Heart left ventricle (tissue), 16 donors: ENCODE measurements at regions not wholly inside any gene's neighbourhood (a gene's known extent, or its start where the extent isn't known, plus 50 kb on each side); places are given as distances from the start of the nearest gene placed in this dataset.

ENCODE experiments used
- ATAC-seq, 4 donors: fragments of 200-7000 bp; cut with Tn5 transposase; one replicate each; pipeline ENCODE4 v1.9.1; 2020 to 2022; ENCODE audit warnings: moderate library complexity in 4 of 4, mild to moderate bottlenecking in 3 of 4, moderate number of reproducible peaks in 1 of 4
- DNase-seq, 5 donors: peaks; one replicate each; pipeline ENCODE4 v3.0.0-alpha.2; 2020
- H3K27ac ChIP-seq, 12 donors: fragments of 200-600 bp; sonication (generic) in 4 of 12; one replicate each; pipeline versions ENCODE4 v1.5.0 to v1.8.0; 2016 to 2022; ENCODE audit warnings: mild to moderate bottlenecking in 2 of 12
- H3K27me3 ChIP-seq, 9 donors: fragments of 200-600 bp; sonication (generic) in 2 of 9; one replicate each; pipeline versions ENCODE4 v1.5.1 to v1.8.0; 2016 to 2022; ENCODE audit warnings: mild to moderate bottlenecking in 3 of 9
- H3K36me3 ChIP-seq, 9 donors: fragments of 200-600 bp; sonication (generic) in 2 of 9; one replicate each; pipeline versions ENCODE4 v1.5.0 to v1.8.0; 2018 to 2022; ENCODE audit warnings: mild to moderate bottlenecking in 2 of 9
- H3K4me1 ChIP-seq, 12 donors: fragments of 200-600 bp; sonication (generic) in 4 of 12; one replicate each; pipeline versions ENCODE4 v1.5.0 to v1.8.0; 2016 to 2022; ENCODE audit warnings: mild to moderate bottlenecking in 3 of 12
- H3K4me3 ChIP-seq, 12 donors: fragments of 200-600 bp; sonication (generic) in 4 of 12; one replicate each; pipeline versions ENCODE4 v1.5.0 to v1.8.0; 2017 to 2022; ENCODE audit warnings: mild to moderate bottlenecking in 9 of 12, moderate library complexity in 4 of 12
- H3K9me3 ChIP-seq, 12 donors: fragments of 200-600 bp; sonication (generic) in 4 of 12; one replicate each; pipeline versions ENCODE4 v1.5.0 to v1.8.0; 2016 to 2022; ENCODE audit warnings: mild to moderate bottlenecking in 1 of 12
- CTCF ChIP-seq, 12 donors: fragments of 200-600 bp; sonication (generic) in 4 of 12; IDR thresholded peaks; one replicate each; pipeline versions ENCODE4 v1.5.0 to v1.8.0; 2018 to 2022; ENCODE audit warnings: antibody characterized with exemption in 12 of 12, mild to moderate bottlenecking in 5 of 12
- POLR2A ChIP-seq, 2 donors: fragments of 450-650 bp; IDR thresholded peaks; one replicate each; pipeline ENCODE4 v1.6.1; 2017; ENCODE audit warnings: antibody characterized with exemption in 2 of 2, mild to moderate bottlenecking in 2 of 2, moderate library complexity in 2 of 2
- WGBS, 4 donors: extraction: QIAGEN DNeasy Blood & Tissue Kit in 2 of 4; methylation state at CpG; one replicate each; pipeline versions ENCODE4 v1.1.5 to v1.1.7; 2013 to 2018; 5-methylcytosine and 5-hydroxymethylcytosine counted together
- intact Hi-C, 10 donors: fragments of 100-400 bp; cut with DNase I; formaldehyde crosslinking; loops; one replicate each; pipeline versions ENCODE4 v1.11.1 to v1.14.2; 2022
- donor health status: ischemic (EF 13 %, LVEDD 7.1; RV severe dilation, severe dysfunction).
- donor health status: healthy with polysubstance abuse.
- donor health status: DM: no; HTN: yes; CAD: no.
- donor health status: DM: no; HTN: no; CAD: no.
- donor health status: ischemic (EF 25% LVEDD 6.9; RV normal size, moderate dysfunction).
- donor health status: ischemic (EF 25% LVEDD 5.7; RV mildly dilated, moderate dysfunction).
- donor health status: healthy.
- donor health status: DM: yes; HTN: yes; CAD: no.
- donor health status: ischemic (EF 35%, LVEDD 5.7; RV mildly dilated, moderate dysfunction).
- donor health status: nonischemic (EF 11% LVEDD 7.7; RV severe dilation, severe dysfunction).
- donor health status: DM: yes; HTN: yes; CAD: no.
- donor health status: PGD.
- donor health status: ischemic (EF 29% LVEDD 5.4; RV normal size, mild dysfunction).
- donor health status: nonischemic (EF 23%, LVEDD 6.1; RV moderate dilation, normal function).

GRCh38 chr18:76564117-76564516 lies 69.1 kb upstream of the ZNF516 start:
- Histone ChIP-seq H3K9me3 (no peaks in the 10 kb centered on the region), H3K4me1 (peaks cover 0 to 40% (median 0%) of the 10 kb centered on the region in 12 donors), H3K27me3 (no peaks in the 10 kb centered on the region), H3K36me3 (no peaks in the 10 kb centered on the region), H3K27ac (peak overlapping the region in 7 of 12 donors; percentile 18 to 78 (median 59)), H3K4me3 (no peak overlapping the region)
- intact Hi-C loops, result loop anchor here in 1 of 10 donors (5.0 kb wide), 1 partner anchor 67 kb away; the partner anchor contains the start of gene ZNF516
- ATAC-seq (no peak), DNase-seq (no peak)
- TF ChIP-seq CTCF (IDR thresholded peaks at IDR 0.05) (no peak), POLR2A (IDR thresholded peaks at IDR 0.05) (no peak)
- WGBS, 4 donors, result 90 to 93% (median 92%) methylated on average over 8 of the region's 8 CpGs

- WGBS, 4 donors, result 92 to 96% (median 95%) methylated on average over 30 of the region's 30 CpGs
- no peak overlapping the region for H3K27ac ChIP-seq
- no peak overlapping the region for H3K4me3 ChIP-seq
- peak in 1 of 5 donors; percentile 35 for DNase-seq
- H3K36me3 ChIP-seq, result no peaks in the 10 kb centered on the region
- H3K9me3 ChIP-seq, result no peaks in the 10 kb centered on the region
- no peak for TF ChIP-seq CTCF (IDR thresholded peaks at IDR 0.05)
- no peak for TF ChIP-seq POLR2A (IDR thresholded peaks at IDR 0.05)
- intact Hi-C loops, result loop anchor here in 1 of 10 donors (5.0 kb wide), 1 partner anchor 65 kb away; the partner anchor contains the start of gene ZNF516
- no peak for ATAC-seq
- H3K4me1 ChIP-seq, result peaks cover 0 to 34% (median 0%) of the 10 kb centered on the region in 12 donors
- no peaks in the 10 kb centered on the region for H3K27me3 ChIP-seq
Measured at GRCh38 chr18:76562286-76563122, 67.5 kb upstream of the ZNF516 start.

- peak overlapping the region in 1 of 12 donors; percentile 19 for H3K4me3 ChIP-seq
- H3K4me1 ChIP-seq, result peaks cover 0 to 25% (median 0%) of the 10 kb centered on the region in 12 donors
- H3K27ac ChIP-seq, result no peak overlapping the region
- H3K27me3 ChIP-seq, result no peaks in the 10 kb centered on the region
- 57 to 62% (median 60%) methylated on average over 18 of the region's 18 CpGs for WGBS, 4 donors
- no peaks in the 10 kb centered on the region for H3K36me3 ChIP-seq
- DNase-seq, result peak in 1 of 5 donors; percentile 42
- no peak for ATAC-seq
- TF ChIP-seq POLR2A (IDR thresholded peaks at IDR 0.05), result no peak
- intact Hi-C loops, result no loop called here
- no peaks in the 10 kb centered on the region for H3K9me3 ChIP-seq
Measured at GRCh38 chr18:76558881-76559667, 64.0 kb upstream of the ZNF516 start.

GRCh38 chr18:76557026-76557575 lies 62.1 kb upstream of the ZNF516 start:
- Histone ChIP-seq H3K27me3 (no peaks in the 10 kb centered on the region), H3K36me3 (no peaks in the 10 kb centered on the region), H3K9me3 (no peaks in the 10 kb centered on the region), H3K4me3 (no peak overlapping the region), H3K4me1 (peaks cover 0 to 24% (median 0%) of the 10 kb centered on the region in 12 donors), H3K27ac (no peak overlapping the region)
- peak in 1 of 5 donors; percentile 25 for DNase-seq
- 71 to 92% (median 79%) methylated on average over 10 of the region's 10 CpGs for WGBS, 4 donors
- TF ChIP-seq POLR2A (IDR thresholded peaks at IDR 0.05), result no peak
- no peak for TF ChIP-seq CTCF (IDR thresholded peaks at IDR 0.05)
- ATAC-seq, result no peak
- intact Hi-C loops, result no loop called here
